Frontal cortex (tissue), 3 donors: ENCODE measurements at regions not wholly inside any gene's neighbourhood (a gene's known extent, or its start where the extent isn't known, plus 50 kb on each side); places are given as distances from the start of the nearest gene placed in this dataset.

Experiments
- DNase-seq, 2 donors: peaks; one replicate each; pipeline ENCODE4 v3.0.0; 2012; ENCODE audit warnings: low spot score in 2 of 2
- FAIRE-seq: peaks from 2 replicates; lab custom pipeline; 2012; peaks lifted over from hg19 to GRCh38; lab: Jason Lieb, UNC
- donor health status: control.
- donor health status: control.
- donor health status: control.

- FAIRE-seq (no peak), DNase-seq (no peak)
These were observed 63.9 kb upstream of the PTPRG start for GRCh38 chr3:61497463-61497862.

GRCh38 chr3:61505197-61505596, 56.2 kb upstream of the PTPRG start:
- no peak for DNase-seq

GRCh38 chr3:61507946-61508345, 53.4 kb upstream of the PTPRG start:
- no peak for FAIRE-seq
- DNase-seq = no peak

More at GRCh38 chr3:61505197-61505596, 56.2 kb upstream of the PTPRG start:
- no peak for FAIRE-seq
